ENCODE measurements at regions not wholly inside any gene's neighbourhood (a gene's known extent, or its start where the extent isn't known, plus 50 kb on each side); places are given as distances from the start of the nearest gene placed in this dataset.

DNA sequence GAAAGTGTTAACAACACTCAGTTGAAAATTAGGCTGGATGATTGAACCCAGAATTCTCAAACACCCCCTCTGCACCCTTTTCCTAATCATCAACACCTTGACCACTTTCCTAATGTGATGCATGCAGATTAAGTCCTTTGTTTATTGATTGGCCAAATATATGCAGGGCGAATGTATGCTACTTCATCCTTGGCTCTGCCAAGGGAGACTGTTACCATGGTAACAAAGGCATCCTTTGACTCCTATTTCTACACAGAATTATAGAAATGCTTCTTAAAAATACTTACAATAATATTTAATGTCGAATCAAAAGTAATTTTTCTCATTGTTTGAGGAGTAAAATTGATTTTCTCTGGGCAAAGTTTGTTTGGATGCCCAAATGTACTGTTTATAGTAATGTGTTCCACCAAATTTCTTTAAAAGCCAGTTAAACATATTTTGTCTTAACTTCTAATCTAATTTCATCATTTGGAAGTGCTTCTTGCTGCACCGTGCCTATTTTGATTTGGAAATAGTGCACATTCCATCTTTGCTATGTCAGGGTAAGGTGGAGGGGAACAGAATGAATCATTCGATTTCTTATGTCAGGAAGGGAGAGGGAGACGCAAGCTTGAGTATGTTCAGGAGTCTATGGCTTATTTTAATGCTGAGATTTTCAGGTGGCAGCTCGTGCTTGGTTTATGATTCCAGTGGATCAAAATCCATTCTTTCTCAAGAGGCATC is 1384.3 kb upstream of the WWC1 start:
- TF ChIP-seq, protein P1, sequence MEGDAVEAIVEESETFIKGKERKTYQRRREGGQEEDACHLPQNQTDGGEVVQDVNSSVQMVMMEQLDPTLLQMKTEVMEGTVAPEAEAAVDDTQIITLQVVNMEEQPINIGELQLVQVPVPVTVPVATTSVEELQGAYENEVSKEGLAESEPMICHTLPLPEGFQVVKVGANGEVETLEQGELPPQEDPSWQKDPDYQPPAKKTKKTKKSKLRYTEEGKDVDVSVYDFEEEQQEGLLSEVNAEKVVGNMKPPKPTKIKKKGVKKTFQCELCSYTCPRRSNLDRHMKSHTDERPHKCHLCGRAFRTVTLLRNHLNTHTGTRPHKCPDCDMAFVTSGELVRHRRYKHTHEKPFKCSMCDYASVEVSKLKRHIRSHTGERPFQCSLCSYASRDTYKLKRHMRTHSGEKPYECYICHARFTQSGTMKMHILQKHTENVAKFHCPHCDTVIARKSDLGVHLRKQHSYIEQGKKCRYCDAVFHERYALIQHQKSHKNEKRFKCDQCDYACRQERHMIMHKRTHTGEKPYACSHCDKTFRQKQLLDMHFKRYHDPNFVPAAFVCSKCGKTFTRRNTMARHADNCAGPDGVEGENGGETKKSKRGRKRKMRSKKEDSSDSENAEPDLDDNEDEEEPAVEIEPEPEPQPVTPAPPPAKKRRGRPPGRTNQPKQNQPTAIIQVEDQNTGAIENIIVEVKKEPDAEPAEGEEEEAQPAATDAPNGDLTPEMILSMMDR (IDR thresholded peaks at IDR 0.05 in 4 of 5, conservative IDR thresholded peaks at IDR 0.05 in 1 of 5): no peak
- no peak for TF ChIP-seq POLR2A (IDR thresholded peaks at IDR 0.05)

DNA sequence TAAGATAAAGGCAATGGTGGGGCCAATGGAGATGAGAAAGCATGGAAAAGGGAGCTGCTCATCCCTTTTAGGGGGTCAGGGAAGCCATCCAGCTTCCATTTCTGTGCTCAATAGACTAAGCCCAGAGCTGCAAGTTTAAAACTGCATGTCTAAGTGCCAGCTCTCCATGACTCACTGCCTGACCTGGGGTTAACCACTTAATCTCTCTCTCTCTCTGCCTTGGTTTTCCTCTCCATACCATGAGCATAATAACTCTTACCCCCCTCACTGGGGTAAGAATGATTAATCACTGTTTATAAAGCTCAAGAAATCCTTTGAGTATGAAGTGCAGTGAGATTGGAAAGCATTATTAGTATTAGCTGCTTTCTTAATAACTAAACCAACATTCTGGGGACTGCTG is 1382.4 kb upstream of the WWC1 start:
- ATAC-seq (no peak), DNase-seq (no peak)
- no peak for TF ChIP-seq POLR2A (IDR thresholded peaks at IDR 0.05)
- TF ChIP-seq, protein P1 (IDR thresholded peaks at IDR 0.05 in 4 of 5, conservative IDR thresholded peaks at IDR 0.05 in 1 of 5): no peak
- no peaks in the 10 kb centered on the region for H3K4me1 ChIP-seq
- no peaks in the 10 kb centered on the region for H3K9me3 ChIP-seq
- H3K27ac ChIP-seq: no peak overlapping the region
- in situ Hi-C loops (cut with MboI; ENCODE audit: low sequenced_read_pairs in 4 of 4): no loop called here
- H3K27me3 ChIP-seq: no peaks in the 10 kb centered on the region
- intact Hi-C loops (cut with DNase I; ENCODE audit: low total_unique reads): no loop called here
- no peaks in the 10 kb centered on the region for H3K36me3 ChIP-seq
- no peak overlapping the region for H3K4me3 ChIP-seq

More for the DNA sequence above, 1384.3 kb upstream of the WWC1 start:
- no peaks in the 10 kb centered on the region for H3K27me3 ChIP-seq
- in situ Hi-C loops (cut with MboI; ENCODE audit: low sequenced_read_pairs in 4 of 4): no loop called here
- ATAC-seq: no peak
- intact Hi-C loops (cut with DNase I; ENCODE audit: low total_unique reads): no loop called here
- no peak overlapping the region for H3K4me3 ChIP-seq
- H3K36me3 ChIP-seq: no peaks in the 10 kb centered on the region
- no peaks in the 10 kb centered on the region for H3K9me3 ChIP-seq
- H3K27ac ChIP-seq: no peak overlapping the region
- no peaks in the 10 kb centered on the region for H3K4me1 ChIP-seq
- DNase-seq: no peak

DNA sequence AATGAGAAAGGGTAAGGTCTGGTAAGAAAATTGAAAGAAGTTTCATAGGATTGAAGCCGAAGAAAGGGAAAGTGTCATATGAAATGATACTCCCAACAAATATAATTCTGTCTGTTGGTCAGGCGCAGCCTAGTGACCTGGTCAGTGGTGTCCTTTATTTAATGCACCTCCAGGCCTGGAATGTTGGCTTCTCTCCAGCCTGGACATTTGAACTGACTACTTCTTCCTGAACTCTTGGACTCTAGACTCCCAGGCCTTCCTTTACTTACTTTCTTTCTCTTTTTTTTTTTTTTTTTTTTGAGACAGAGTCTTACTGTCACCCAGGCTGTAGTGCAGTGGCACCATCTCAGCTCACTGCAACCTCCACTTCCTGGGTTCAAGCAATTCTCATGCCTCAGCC is 1381.5 kb upstream of the WWC1 start:
- H3K27ac ChIP-seq: no peak overlapping the region
- H3K27me3 ChIP-seq: no peaks in the 10 kb centered on the region
- no peak for DNase-seq
- H3K9me3 ChIP-seq: no peaks in the 10 kb centered on the region
- intact Hi-C loops (cut with DNase I; ENCODE audit: low total_unique reads) (no loop called here), in situ Hi-C loops (cut with MboI; ENCODE audit: low sequenced_read_pairs in 4 of 4) (no loop called here)
- H3K4me1 ChIP-seq: no peaks in the 10 kb centered on the region
- ATAC-seq: no peak
- TF ChIP-seq, protein P1 (IDR thresholded peaks at IDR 0.05 in 4 of 5, conservative IDR thresholded peaks at IDR 0.05 in 1 of 5): no peak
- TF ChIP-seq POLR2A (IDR thresholded peaks at IDR 0.05): no peak
- no peak overlapping the region for H3K4me3 ChIP-seq
- no peaks in the 10 kb centered on the region for H3K36me3 ChIP-seq

DNA sequence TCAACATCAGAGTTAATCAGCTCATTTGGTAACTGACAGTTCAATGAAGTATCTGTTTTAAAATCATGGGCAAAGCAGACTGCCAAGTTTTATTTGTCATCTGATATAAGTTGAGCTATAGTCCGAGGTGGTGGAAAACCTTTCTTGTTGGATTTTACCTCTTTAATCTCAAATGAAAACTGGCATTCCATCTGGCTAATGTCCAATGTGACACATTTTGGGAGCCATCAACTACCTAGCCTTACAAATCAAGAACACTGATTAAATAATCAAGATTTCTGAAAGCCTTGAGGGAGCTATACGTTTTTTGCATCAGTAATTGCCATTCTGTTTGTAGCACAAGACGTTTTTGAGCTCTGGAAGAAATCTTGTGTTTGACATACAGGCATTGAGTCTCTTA is 1380.5 kb upstream of the WWC1 start:
- H3K4me3 ChIP-seq: no peak overlapping the region
- no peaks in the 10 kb centered on the region for H3K4me1 ChIP-seq
- H3K27me3 ChIP-seq: no peaks in the 10 kb centered on the region
- DNase-seq (no peak), ATAC-seq (no peak)
- intact Hi-C loops (cut with DNase I; ENCODE audit: low total_unique reads): no loop called here
- no peak overlapping the region for H3K27ac ChIP-seq
- TF ChIP-seq, protein P1 (IDR thresholded peaks at IDR 0.05 in 4 of 5, conservative IDR thresholded peaks at IDR 0.05 in 1 of 5): no peak
- TF ChIP-seq POLR2A (IDR thresholded peaks at IDR 0.05): no peak
- no peaks in the 10 kb centered on the region for H3K36me3 ChIP-seq
- in situ Hi-C loops (cut with MboI; ENCODE audit: low sequenced_read_pairs in 4 of 4): no loop called here
- no peaks in the 10 kb centered on the region for H3K9me3 ChIP-seq

DNA sequence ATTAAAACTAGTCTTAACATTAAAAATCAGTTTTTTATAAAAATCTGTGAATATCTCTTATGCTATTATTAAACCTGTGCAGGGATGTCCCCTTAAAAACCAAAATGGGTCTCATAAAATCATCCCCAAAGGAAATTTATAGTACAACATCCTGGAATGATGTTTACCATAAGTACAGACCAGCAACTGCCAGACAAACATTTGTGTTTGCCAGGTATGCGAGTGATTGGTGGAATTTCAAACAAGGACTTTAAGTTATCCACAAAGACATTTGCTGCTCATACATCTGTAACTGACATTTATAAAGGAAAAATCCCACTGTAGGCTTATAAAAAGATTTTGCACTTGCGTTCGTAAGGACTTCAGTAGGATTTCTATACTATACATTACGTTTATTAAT is 1375.4 kb upstream of the WWC1 start:
- DNase-seq (no peak), ATAC-seq (no peak)
- intact Hi-C loops (cut with DNase I; ENCODE audit: low total_unique reads) (no loop called here), in situ Hi-C loops (cut with MboI; ENCODE audit: low sequenced_read_pairs in 4 of 4) (no loop called here)
- no peaks in the 10 kb centered on the region for H3K27me3 ChIP-seq
- no peaks in the 10 kb centered on the region for H3K4me1 ChIP-seq
- no peak overlapping the region for H3K27ac ChIP-seq
- H3K4me3 ChIP-seq: no peak overlapping the region
- H3K9me3 ChIP-seq: no peaks in the 10 kb centered on the region
- TF ChIP-seq, protein P1 (IDR thresholded peaks at IDR 0.05 in 4 of 5, conservative IDR thresholded peaks at IDR 0.05 in 1 of 5): no peak
- no peak for TF ChIP-seq POLR2A (IDR thresholded peaks at IDR 0.05)
- H3K36me3 ChIP-seq: no peaks in the 10 kb centered on the region

Data from gastrocnemius medialis (tissue), 4 donors.